Mesenteric fat pad (tissue), 1 donor: ENCODE measurements at regions not wholly inside any gene's neighbourhood (a gene's known extent, or its start where the extent isn't known, plus 50 kb on each side); places are given as distances from the start of the nearest gene placed in this dataset.
"Not testable (repeated sequence)": the region's sequence is repeated elsewhere in the genome, so short reads cannot be mapped to it uniquely, and the experiment has no call there.

Source experiments
- DNase-seq: peaks from one replicate; pipeline ENCODE4 v3.0.0-alpha.2; 2020; ENCODE audit warnings: low spot score
- donor health status: DM: yes; HTN: yes; CAD: no.

DNA sequence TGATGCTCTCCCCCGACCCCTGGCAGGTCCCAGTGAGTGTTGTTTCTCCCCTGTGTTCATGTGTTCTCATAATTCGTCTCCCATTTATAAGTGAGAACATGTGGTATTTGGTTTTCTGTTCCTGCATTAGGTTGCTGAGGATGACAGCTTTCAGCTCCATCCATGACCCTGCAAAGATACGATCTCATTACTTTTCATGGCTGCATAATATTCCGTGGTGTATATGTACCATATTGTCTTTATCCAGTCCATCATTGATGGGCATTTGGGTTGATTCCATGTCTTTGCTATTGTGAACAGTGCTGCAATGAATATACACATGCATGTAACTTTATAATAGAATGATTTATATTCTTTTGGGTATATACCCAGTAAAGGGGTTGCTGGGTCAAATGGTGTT is 321.5 kb downstream of the EMP1 start:
- DNase-seq: not testable (repeated sequence)

GRCh38 chr12:13509740-13510139 is 313.2 kb downstream of the EMP1 start:
- DNase-seq: no peak

DNA sequence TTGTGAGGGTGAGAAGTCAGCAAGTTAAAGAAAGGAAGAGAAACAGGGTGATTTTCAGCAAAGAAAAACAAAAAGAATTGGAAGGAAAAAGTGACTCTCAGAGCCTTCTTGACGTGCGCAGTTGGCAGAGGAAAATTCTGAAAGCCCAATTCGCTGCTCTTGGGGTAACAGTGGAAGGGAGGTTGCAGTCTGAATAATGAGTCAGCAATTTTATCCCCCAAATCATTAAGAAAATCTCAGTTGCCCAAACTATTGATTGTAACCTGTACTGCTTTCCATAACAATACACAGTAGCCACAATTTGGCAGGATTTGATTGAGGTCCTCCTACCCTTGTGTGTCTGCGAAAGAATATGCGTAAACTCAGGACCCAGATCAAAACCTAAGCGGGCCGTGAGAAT is 309.1 kb downstream of the EMP1 start:
- no peak for DNase-seq

DNA sequence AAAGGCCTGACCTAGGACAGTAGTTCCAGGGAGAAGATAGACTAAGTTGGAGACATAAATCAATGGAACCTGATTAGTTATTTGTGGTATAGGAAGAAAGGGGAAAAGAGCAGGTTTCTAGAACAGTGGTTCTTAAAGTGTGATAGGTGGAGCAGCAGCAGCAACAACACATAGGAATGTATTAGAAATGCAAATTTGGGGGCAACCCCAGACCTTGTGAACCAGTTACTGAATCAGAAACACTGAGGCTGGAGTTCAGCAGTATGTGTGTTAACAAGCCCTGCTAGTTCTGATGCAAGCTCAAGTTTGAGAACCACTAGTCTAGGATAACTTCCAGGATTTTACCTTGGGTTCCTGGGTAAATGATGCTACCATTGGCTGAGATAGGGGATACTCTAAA is 308.7 kb downstream of the EMP1 start:
- DNase-seq: no peak

GRCh38 chr12:13504736-13505135 is 308.2 kb downstream of the EMP1 start:
- no peak for DNase-seq

DNA sequence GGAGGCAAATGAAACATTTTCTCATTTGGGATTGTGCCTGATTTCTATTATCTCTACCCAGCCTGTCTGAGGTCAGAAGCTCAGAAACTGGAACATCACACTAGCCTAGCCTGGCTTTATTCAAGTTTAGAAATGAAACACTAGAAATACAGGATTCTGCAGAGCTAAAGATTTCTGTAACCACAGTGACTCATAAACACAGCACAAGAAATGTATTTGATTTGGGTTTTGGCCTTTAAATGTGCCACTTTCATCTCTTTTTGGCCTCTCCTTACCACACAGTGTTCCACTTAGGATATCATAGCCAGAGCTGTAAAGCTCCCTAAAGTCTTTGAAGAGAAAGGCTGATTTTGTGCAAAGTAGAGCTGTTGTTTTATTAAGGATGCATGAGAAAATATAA is 307.5 kb downstream of the EMP1 start:
- no peak for DNase-seq

- DNase-seq: no peak
Measured at GRCh38 chr12:13503094-13503835, 306.7 kb downstream of the EMP1 start.

- no peak for DNase-seq
Measured at GRCh38 chr12:13499008-13499407, 302.5 kb downstream of the EMP1 start.

DNA sequence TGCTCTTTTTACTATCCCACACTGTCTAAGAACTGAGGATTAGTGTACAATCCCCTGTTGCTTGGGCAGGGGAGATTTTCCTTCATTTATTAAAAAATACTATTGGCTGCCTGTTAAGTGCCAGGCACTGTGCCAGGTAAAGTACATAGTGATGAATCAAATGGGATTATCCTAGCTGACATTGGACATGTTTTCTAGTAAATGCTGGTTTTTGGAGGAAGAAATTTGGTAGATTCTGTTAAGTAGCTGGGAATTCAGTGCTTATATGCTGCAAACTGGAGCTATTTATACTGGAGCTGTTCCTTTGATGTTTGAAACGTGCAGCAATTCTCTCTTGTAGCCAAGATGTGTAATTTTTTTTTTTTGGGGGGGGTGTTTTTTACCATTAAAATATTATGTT is 299.6 kb downstream of the EMP1 start:
- no peak for DNase-seq

DNA sequence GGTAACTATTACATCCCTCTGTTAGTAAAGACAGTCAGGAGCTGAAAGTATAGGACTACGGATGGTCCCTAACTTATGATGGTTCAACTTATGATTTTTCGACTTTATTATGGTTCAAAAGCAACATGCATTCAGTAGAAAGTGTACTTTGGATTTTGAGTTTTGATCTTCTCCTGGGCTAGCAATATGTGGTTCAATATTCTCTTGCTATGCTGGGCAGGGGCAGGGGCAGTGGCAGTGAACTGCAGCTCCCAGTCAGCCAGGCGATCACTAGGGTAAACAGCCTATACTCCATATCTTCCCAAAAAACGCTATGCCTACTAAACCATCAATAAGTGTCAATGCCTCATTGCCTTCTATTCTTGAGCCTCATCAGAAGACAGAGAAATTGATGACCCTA is 292.7 kb downstream of the EMP1 start:
- no peak for DNase-seq

GRCh38 chr12:13487326-13487725 is 290.8 kb downstream of the EMP1 start:
- no peak for DNase-seq

DNA sequence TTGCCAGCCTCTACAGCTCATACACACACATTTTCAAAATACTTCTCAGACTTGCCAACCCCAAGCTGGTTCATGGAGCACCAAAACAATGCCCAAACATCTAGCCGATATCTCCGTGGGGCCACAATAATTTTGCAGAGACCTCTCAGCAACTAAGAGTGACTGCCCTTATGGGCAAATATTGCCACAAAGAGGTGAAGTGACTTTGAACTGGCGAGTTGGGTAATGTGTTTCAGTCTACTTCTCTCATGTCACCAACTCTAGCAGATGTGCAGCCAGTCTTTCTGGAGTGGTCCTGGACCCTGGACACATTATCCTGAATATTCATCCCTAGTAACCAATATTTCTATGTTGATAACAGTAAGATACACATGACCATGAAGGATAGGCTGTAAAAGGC is 290.3 kb downstream of the EMP1 start:
- DNase-seq: no peak

GRCh38 chr12:13478650-13479181 is 282.2 kb downstream of the EMP1 start:
- DNase-seq: no peak

DNA sequence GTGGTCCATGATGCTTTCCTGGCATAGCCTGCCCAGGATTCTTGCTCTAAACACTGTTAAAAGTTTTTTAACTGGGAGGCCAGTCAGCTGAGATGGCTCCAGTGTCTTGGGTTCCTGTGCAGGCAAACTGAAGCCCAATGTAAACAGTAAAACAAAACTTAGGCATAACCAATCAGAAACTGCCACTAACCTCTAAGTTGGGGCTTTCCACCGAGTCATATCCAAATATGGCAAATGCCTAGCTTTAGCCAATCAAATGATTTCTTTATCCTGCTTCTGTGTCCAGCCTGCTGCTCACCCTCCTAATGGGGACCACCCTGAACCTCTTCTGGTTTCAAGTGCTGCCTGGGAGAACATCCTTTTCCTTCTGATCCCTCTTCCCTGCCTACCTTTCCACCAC is 277.9 kb downstream of the EMP1 start:
- no peak for DNase-seq

DNA sequence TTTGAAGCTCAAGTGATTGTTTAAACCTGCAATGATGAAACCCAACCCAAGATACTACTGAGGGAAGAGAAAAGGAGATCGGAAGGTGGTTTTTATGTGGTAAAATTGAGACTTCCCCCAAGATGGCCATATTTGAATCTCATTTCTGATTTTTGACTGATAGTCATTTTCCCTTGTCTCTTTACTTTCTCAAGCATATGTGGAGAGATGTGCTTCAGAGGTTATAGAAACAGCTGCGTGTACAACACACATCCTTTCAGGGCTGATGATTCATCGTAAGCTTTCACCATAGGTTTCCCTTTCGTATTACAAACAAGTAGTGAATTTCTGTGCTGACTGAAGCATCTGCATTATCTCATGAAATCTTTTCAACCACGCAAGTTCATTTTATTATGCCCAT is 276.2 kb downstream of the EMP1 start:
- DNase-seq: no peak

DNA sequence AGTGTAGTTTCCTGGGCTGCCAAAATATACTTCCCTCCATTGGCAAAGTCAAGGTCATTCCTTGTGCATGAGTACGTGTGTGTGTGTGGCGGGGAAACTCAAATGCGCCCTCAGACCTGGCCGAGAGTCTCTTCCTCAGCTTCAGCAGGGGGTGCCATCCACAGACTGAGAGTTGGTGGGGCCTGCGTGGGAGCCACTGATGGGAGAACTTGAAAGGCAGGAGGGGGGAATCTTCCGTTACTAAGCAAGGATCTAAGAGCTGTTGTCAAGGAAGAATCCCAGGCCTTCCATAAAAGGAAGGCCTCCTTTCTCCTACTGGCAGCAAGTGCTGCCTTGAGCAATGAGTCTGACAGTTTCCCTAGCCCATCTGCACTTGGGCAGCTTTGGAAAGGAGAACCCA is 274.9 kb downstream of the EMP1 start:
- DNase-seq: no peak

GRCh38 chr12:13465635-13466034 is 269.1 kb downstream of the EMP1 start:
- no peak for DNase-seq

GRCh38 chr12:13463189-13463588 is 266.7 kb downstream of the EMP1 start:
- DNase-seq: no peak

GRCh38 chr12:13462450-13462849 is 265.9 kb downstream of the EMP1 start:
- no peak for DNase-seq

- DNase-seq: no peak
Measured at GRCh38 chr12:13455778-13456144, 259.2 kb downstream of the EMP1 start.

DNA sequence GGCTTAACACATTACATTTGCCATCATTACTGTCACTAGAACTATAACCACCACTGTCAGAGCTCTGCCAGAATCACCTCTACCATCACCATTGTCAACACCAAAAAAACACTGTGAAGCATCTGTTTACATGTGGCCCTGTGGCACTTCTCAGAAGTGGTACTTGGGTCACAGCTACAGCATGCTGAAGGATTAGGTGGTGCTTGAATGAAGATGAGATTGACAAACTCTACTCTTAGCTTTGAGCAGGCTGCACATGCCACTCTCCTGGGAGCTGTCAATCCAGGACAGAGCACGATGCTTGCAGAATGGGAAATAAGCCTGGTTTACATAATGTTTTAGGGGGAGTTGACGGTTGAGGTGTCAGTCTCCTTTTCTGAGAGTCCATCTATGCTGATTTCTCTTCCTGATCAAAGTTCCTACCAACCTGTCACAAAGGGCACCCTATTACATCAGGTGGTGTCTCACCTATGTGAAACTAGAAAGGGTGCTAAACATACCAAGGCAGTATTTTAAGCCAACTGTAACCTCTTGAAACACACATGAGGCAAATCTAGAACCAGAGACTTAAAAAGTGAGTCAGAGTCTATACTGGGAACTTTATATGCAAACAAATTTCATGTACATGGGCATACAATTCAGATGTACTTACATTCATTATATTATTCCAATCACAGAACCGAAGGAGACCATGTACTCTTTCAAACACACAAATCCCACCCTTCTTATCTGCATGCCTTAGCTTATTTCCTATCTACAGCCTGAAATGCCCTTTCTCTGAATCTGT is 258.7 kb downstream of the EMP1 start:
- DNase-seq: no peak

GRCh38 chr12:13452955-13453570 is 256.5 kb downstream of the EMP1 start:
- no peak for DNase-seq
